Mononuclear cell (primary cell): ENCODE measurements at regions not wholly inside any gene's neighbourhood (a gene's known extent, or its start where the extent isn't known, plus 50 kb on each side); places are given as distances from the start of the nearest gene placed in this dataset.
"Not testable (repeated sequence)": the region's sequence is repeated elsewhere in the genome, so short reads cannot be mapped to it uniquely, and the experiment has no call there.

Source experiments
- H3K27me3 ChIP-seq: 2 replicates; pipeline ENCODE4 v1.6.0; 2011; ENCODE audit warnings: low read length, control low read depth; ENCODE audit not compliant: insufficient read depth
- H3K4me1 ChIP-seq: 2 replicates; pipeline ENCODE4 v1.5.1; 2011; ENCODE audit warnings: mild to moderate bottlenecking, low read length, control low read depth; ENCODE audit not compliant: insufficient read depth
- H3K4me3 ChIP-seq: 2 replicates; pipeline ENCODE4 v1.5.1; 2011; ENCODE audit warnings: mild to moderate bottlenecking, low read length, moderate library complexity
- H3K9me3 ChIP-seq: 2 replicates; pipeline ENCODE4 v1.5.1; 2011; ENCODE audit warnings: low read depth, mild to moderate bottlenecking, control low read depth, low read length

DNA sequence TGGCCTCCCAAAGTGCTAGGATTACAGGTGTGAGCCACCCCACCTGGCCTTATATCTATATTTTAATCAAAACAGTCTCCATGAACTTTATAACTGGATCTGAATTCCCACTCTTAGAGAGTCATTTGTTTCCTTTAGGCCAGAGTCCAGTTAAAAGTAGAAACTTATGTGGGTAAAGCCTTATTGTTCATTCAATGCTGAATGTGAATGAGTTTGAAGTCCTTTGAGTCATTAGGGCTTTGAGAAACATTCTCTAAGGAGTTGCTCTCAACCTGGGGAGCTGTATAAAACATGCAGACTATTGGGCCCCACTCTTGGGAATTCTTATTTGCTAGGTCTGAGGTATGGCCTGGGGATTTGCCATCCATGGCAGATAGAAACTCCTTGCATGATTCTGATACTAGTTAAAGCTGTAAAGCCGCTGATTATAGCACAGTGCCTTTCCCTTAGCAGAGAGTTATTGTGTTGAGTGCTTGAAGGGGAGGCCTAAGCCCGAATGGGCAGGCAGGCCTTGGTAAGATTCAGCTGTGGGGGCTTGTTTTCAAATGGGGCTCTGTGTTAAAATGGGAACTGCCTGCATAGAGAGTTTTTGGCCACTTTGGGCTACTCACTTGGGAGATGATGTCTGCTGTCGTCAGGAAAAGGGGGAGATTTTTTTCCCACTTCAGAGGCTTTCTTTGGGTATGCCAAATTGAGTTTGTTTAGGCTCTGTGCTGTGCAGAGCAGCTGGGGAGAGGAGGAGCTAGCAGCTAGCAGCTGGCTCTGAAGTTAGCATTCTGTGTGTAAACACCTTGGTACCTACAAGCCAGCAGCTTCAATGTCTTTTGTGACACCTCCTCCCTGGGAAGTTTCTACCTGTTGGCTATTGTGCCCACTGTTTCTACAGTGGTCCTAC, 117.5 kb downstream of the DACT1 start:
- Histone ChIP-seq H3K4me3 (no peak overlapping the region), H3K4me1 (peaks cover 15% of the 10 kb centered on the region), H3K27me3 (no peaks in the 10 kb centered on the region), H3K9me3 (no peaks in the 10 kb centered on the region)

DNA sequence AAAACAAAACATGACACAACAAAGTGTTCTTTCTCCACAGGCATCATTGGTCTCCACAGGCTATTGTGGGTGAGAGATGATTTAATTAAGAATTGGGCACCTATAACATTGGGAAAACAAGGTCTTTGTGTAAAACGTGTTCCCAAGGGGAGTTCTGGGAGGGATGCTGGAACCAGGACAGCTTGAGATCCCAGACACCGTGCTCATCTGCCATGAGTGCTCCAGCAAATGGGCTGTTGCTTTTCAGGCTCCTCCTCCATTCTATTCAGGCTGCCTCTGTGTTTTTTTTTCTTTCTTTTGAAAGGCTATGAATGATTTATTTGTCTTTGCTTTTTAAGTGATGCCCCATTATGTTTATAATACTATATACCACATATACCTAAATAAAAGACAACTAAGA, 122.4 kb downstream of the DACT1 start:
- H3K4me3 ChIP-seq: no peak overlapping the region
- H3K27me3 ChIP-seq: no peaks in the 10 kb centered on the region
- H3K9me3 ChIP-seq: no peaks in the 10 kb centered on the region
- H3K4me1 ChIP-seq: no peaks in the 10 kb centered on the region

GRCh38 chr14:58762629-58763028, 124.9 kb downstream of the DACT1 start:
- Histone ChIP-seq H3K27me3 (no peaks in the 10 kb centered on the region), H3K4me1 (no peaks in the 10 kb centered on the region), H3K4me3 (no peak overlapping the region), H3K9me3 (no peaks in the 10 kb centered on the region)

DNA sequence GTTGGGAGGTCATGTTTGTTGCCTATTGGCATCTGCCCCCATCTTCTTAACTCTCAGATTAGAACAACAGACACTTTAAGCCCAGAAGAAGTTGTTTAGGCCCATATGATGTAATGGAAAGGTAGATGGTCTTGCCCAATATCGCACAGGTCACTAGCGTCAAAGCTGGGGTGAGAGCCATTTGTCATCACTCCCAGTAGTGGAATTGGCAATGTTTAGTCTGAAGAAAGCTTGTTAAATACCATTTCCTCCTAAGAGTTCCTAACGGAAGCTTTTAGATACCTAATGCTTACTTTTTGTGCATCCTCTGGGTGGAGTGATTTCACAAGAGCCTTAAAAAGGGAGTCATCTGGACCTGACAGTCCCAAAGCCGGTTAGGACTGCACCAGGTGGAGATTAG, 125.4 kb downstream of the DACT1 start:
- H3K4me1 ChIP-seq: no peaks in the 10 kb centered on the region
- no peaks in the 10 kb centered on the region for H3K27me3 ChIP-seq
- H3K9me3 ChIP-seq: no peaks in the 10 kb centered on the region
- H3K4me3 ChIP-seq: no peak overlapping the region

GRCh38 chr14:58765418-58765831, 127.7 kb downstream of the DACT1 start:
- Histone ChIP-seq H3K4me1 (no peaks in the 10 kb centered on the region), H3K9me3 (no peaks in the 10 kb centered on the region), H3K4me3 (no peak overlapping the region), H3K27me3 (no peaks in the 10 kb centered on the region)

DNA sequence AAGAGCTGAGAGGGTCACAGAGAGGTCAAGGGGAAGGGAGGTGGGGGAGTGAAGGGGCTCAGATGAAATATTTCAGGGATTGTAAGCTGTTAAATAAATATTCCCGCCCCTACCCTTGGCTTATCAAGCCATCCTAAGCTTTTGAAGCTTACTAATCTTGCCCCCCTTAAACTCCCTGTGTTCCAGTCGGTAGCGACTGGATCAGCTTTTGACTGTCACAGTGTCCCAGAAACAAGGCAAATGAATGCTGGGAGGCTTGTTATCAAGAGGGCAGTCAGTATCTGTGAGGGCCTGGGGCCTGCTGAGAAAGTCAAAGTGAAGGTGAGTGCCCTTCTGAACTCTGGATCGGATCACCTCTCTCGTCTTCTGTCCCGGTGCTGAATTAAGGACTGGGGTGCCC, 128.1 kb downstream of the DACT1 start:
- Histone ChIP-seq H3K27me3 (no peaks in the 10 kb centered on the region), H3K9me3 (no peaks in the 10 kb centered on the region), H3K4me3 (no peak overlapping the region), H3K4me1 (no peaks in the 10 kb centered on the region)

DNA sequence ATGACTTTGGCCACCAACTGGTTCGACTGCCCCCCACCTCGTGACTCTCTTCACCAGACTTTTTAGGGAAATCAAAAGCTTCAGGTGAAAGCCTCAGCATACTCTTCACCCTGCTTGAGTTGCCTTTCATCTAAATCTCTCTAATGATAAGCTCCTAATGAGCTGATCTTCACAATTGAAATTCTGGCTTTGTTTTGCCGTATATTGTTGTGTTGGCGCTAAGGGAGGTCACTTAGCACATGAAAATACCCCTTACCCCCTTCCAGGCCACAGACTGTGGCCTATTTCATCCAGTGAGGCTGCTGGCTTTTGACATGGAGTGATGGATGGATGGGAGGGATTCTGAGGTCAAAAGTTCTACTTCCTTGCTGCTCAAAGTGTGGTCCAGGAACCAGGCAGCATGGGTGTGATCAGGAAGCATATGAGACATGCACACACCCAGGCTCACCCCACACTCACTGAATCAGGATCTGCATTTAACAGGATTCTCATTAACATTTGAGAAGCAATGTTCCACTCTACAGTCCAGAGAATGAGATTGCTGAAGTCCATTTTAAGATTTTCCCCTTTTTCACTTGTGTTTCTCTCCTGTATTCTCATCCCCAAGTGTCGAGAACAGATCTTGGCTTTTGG, 131.4 kb downstream of the DACT1 start:
- no peaks in the 10 kb centered on the region for H3K9me3 ChIP-seq
- H3K4me3 ChIP-seq: no peak overlapping the region
- no peaks in the 10 kb centered on the region for H3K27me3 ChIP-seq
- H3K4me1 ChIP-seq: no peaks in the 10 kb centered on the region

- no peaks in the 10 kb centered on the region for H3K4me1 ChIP-seq
- no peaks in the 10 kb centered on the region for H3K9me3 ChIP-seq
- no peaks in the 10 kb centered on the region for H3K27me3 ChIP-seq
- H3K4me3 ChIP-seq: no peak overlapping the region
Measured at GRCh38 chr14:58769771-58770170, 132.0 kb downstream of the DACT1 start.

- Histone ChIP-seq H3K4me3 (no peak overlapping the region), H3K9me3 (no peaks in the 10 kb centered on the region), H3K27me3 (no peaks in the 10 kb centered on the region), H3K4me1 (no peaks in the 10 kb centered on the region)
Measured at GRCh38 chr14:58770491-58770982, 132.8 kb downstream of the DACT1 start.

DNA sequence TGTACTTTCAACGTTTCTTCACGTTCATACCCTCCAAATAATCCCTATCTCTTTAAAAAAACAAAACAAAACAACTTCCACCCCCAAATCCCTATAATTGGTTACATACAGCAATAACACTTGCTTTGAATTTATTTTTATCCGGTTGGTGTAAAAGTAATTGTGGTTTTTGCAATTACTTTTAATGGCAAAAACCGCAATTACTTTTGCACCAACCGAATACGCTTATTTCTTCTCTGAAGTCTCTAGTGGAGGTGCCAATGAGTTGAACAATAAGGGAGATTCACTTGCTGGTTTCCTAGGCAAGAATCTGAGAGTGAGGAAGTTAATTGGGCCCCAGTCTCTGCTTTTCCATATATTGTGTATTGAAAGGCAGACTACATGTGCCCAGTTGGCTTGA, 133.3 kb downstream of the DACT1 start:
- H3K4me1 ChIP-seq: no peaks in the 10 kb centered on the region
- H3K9me3 ChIP-seq: no peaks in the 10 kb centered on the region
- H3K4me3 ChIP-seq: no peak overlapping the region
- no peaks in the 10 kb centered on the region for H3K27me3 ChIP-seq

DNA sequence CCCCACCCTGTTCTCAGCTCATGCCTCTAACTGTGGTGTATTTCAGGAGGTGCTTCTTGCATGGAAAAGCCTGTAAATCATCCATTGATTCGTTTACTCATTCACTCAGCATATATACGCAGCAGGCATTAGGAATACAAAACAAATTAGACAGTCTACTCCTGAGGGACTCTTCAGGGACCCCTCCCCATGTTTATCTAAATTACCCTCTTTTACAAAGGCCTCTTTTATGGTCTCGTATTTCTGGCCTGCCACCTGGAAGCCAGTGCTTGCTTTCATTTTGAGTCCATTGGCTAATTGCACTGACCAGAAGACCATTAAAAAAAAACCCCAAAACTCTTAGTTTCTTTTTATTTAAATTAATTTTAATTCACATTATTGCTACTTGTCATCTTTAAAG, 134.4 kb downstream of the DACT1 start:
- H3K4me3 ChIP-seq: no peak overlapping the region
- no peaks in the 10 kb centered on the region for H3K27me3 ChIP-seq
- no peaks in the 10 kb centered on the region for H3K9me3 ChIP-seq
- H3K4me1 ChIP-seq: no peaks in the 10 kb centered on the region

GRCh38 chr14:58772794-58773620, 135.2 kb downstream of the DACT1 start:
- Histone ChIP-seq H3K4me3 (no peak overlapping the region), H3K27me3 (no peaks in the 10 kb centered on the region), H3K9me3 (no peaks in the 10 kb centered on the region), H3K4me1 (no peaks in the 10 kb centered on the region)

- no peaks in the 10 kb centered on the region for H3K27me3 ChIP-seq
- no peak overlapping the region for H3K4me3 ChIP-seq
- H3K9me3 ChIP-seq: no peaks in the 10 kb centered on the region
- no peaks in the 10 kb centered on the region for H3K4me1 ChIP-seq
Measured at GRCh38 chr14:58774531-58774930, 136.8 kb downstream of the DACT1 start.

- not testable (repeated sequence) for H3K27me3 ChIP-seq, H3K9me3 ChIP-seq, H3K4me3 ChIP-seq, H3K4me1 ChIP-seq
Measured at GRCh38 chr14:58775130-58775529, 137.4 kb downstream of the DACT1 start.

- H3K27me3 ChIP-seq: no peaks in the 10 kb centered on the region
- no peak overlapping the region for H3K4me3 ChIP-seq
- no peaks in the 10 kb centered on the region for H3K9me3 ChIP-seq
- H3K4me1 ChIP-seq: no peaks in the 10 kb centered on the region
Measured at GRCh38 chr14:58776516-58776915, 138.8 kb downstream of the DACT1 start.
